HepG2 (cell line): ENCODE measurements at regions not wholly inside any gene's neighbourhood (a gene's known extent, or its start where the extent isn't known, plus 50 kb on each side); places are given as distances from the start of the nearest gene placed in this dataset.

Source experiments
- GABPA ChIP-seq, 2 experiments: IDR thresholded peaks; 2 replicates each; pipeline ENCODE4 v1.6.1; 2011 to 2016; ENCODE audit warnings: low read depth in 2 of 2, low read length in 1 of 2, missing biosample characterization in 1 of 2, missing genetic modification characterization in 1 of 2
- GABPB1 ChIP-seq: IDR thresholded peaks from 2 replicates; pipeline ENCODE4 v1.6.1; 2016; ENCODE audit warnings: mild to moderate bottlenecking, missing genetic modification reagents, moderate library complexity, missing compliant biosample characterization
- HCFC1 ChIP-seq: fragments of 150-350 bp; IDR thresholded peaks from 2 replicates; pipeline ENCODE4 v1.6.1; 2014; ENCODE audit warnings: low read depth, low read length
- KLF9 ChIP-seq: IDR thresholded peaks from 2 replicates; pipeline ENCODE4 v1.6.1; 2016; ENCODE audit warnings: low read depth
- POLR2AphosphoS5 ChIP-seq: IDR thresholded peaks from 2 replicates; pipeline ENCODE4 v1.6.1; 2012; ENCODE audit warnings: low read depth, low read length
- YEATS4 ChIP-seq: sonication (generic); formaldehyde crosslinking; IDR thresholded peaks from 2 replicates; pipeline ENCODE4 v1.4.0; 2020; ENCODE audit warnings: missing genetic modification reagents, borderline replicate concordance
- ZBTB4 ChIP-seq: sonication (generic); formaldehyde crosslinking; IDR thresholded peaks from 2 replicates; pipeline ENCODE4 v1.4.0; 2020; ENCODE audit warnings: missing genetic modification reagents, mild to moderate bottlenecking, borderline replicate concordance
- ZNF121 ChIP-seq: sonication (generic); formaldehyde crosslinking; IDR thresholded peaks from 2 replicates; pipeline ENCODE4 v1.5.0; 2020; ENCODE audit warnings: mild to moderate bottlenecking, missing genetic modification reagents
- ZNF232 ChIP-seq: sonication (generic); formaldehyde crosslinking; IDR thresholded peaks from 2 replicates; pipeline ENCODE4 v1.4.0; 2020; ENCODE audit warnings: missing genetic modification reagents, borderline replicate concordance
- ZNF24 ChIP-seq: fragments of 450-650 bp; IDR thresholded peaks from 2 replicates; pipeline ENCODE4 v1.6.1; 2017; ENCODE audit warnings: antibody characterized with exemption, mild to moderate bottlenecking
- ZNF354B ChIP-seq: sonication (generic); formaldehyde crosslinking; IDR thresholded peaks from 2 replicates; pipeline ENCODE4 v1.8.0; 2022; ENCODE audit warnings: mild to moderate bottlenecking, missing genetic modification reagents
- ZSCAN29 ChIP-seq: sonication (generic); formaldehyde crosslinking; conservative IDR thresholded peaks from 2 replicates; pipeline ENCODE4 v1.4.0; 2020; ENCODE audit warnings: mild to moderate bottlenecking, missing genetic modification reagents
- TF ChIP-seq, protein P1 (sequence below): sonication (generic); formaldehyde crosslinking; IDR thresholded peaks from 2 replicates; pipeline ENCODE4 v1.5.0; 2020; ENCODE audit warnings: mild to moderate bottlenecking, missing genetic modification reagents, moderate library complexity
- TF ChIP-seq, protein P2 (sequence below): sonication (generic); formaldehyde crosslinking; IDR thresholded peaks from 2 replicates; pipeline ENCODE4 v1.8.1; 2023; ENCODE audit warnings: mild to moderate bottlenecking, moderate library complexity, missing genetic modification reagents

- TF ChIP-seq ZBTB4 (CRISPR knock-in tag) (no peak), ZSCAN29 (CRISPR knock-in tag) (no peak), ZNF232 (CRISPR knock-in tag) (no peak), ZNF24 (no peak), HCFC1 (no peak), ZNF354B (CRISPR knock-in tag) (no peak), YEATS4 (CRISPR knock-in tag) (no peak), GABPA (IDR thresholded peaks at IDR 0.05; ENCODE audit: low read depth, low read length) (no peak), GABPA (CRISPR knock-in tag; IDR thresholded peaks at IDR 0.05; ENCODE audit: low read depth) (no peak), ZNF121 (CRISPR knock-in tag) (no peak), GABPB1 (no peak), POLR2AphosphoS5 (no peak), KLF9 (CRISPR knock-in tag) (no peak)
- TF ChIP-seq, protein P1, sequence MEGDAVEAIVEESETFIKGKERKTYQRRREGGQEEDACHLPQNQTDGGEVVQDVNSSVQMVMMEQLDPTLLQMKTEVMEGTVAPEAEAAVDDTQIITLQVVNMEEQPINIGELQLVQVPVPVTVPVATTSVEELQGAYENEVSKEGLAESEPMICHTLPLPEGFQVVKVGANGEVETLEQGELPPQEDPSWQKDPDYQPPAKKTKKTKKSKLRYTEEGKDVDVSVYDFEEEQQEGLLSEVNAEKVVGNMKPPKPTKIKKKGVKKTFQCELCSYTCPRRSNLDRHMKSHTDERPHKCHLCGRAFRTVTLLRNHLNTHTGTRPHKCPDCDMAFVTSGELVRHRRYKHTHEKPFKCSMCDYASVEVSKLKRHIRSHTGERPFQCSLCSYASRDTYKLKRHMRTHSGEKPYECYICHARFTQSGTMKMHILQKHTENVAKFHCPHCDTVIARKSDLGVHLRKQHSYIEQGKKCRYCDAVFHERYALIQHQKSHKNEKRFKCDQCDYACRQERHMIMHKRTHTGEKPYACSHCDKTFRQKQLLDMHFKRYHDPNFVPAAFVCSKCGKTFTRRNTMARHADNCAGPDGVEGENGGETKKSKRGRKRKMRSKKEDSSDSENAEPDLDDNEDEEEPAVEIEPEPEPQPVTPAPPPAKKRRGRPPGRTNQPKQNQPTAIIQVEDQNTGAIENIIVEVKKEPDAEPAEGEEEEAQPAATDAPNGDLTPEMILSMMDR: no peak
- TF ChIP-seq, protein P2, sequence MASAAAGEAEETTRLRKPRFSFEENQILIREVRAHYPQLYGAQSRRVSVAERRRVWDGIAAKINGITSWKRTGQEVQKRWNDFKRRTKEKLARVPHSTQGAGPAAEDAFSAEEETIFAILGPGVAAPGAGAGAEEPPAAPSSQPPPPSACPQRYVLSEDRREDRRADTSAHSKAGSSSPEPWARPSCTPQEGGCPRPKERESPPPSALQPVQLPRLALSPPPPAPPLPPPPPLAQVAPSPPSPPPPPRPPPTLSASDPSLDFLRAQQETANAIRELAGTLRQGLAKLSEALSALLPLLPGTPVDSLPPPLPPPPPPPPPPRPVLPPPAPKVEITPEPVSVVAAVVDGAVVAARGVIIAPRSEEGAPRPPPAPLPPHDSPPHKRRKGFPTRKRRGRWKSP (CRISPR knock-in tag): no peak
These were observed 100.4 kb upstream of the TLE1 start for GRCh38 chr9:81789721-81790120.
